ENCODE measurements at regions not wholly inside any gene's neighbourhood (a gene's known extent, or its start where the extent isn't known, plus 50 kb on each side); places are given as distances from the start of the nearest gene placed in this dataset.

- TF ChIP-seq MXI1 (IDR thresholded peaks at IDR 0.05; ENCODE audit: borderline replicate concordance, low read depth, low read length) (no peak), CTCF (conservative IDR thresholded peaks at IDR 0.05; ENCODE audit: low read depth, low read length) (no peak), CEBPB (IDR thresholded peaks at IDR 0.05; ENCODE audit: low read depth, low read length) (no peak), POLR2A (IDR thresholded peaks at IDR 0.05; ENCODE audit: low read depth, low read length) (no peak), SMC3 (IDR thresholded peaks at IDR 0.05; ENCODE audit: low read depth, low read length) (no peak), NFE2L2 (IDR thresholded peaks at IDR 0.05; ENCODE audit: low read depth, low read length) (no peak), RFX5 (IDR thresholded peaks at IDR 0.05; ENCODE audit: low read depth, low read length) (no peak), MAZ (IDR thresholded peaks at IDR 0.05; ENCODE audit: borderline replicate concordance, low read depth, low read length) (no peak), MAFK (IDR thresholded peaks at IDR 0.05; ENCODE audit: low read depth, low read length) (no peak), RCOR1 (IDR thresholded peaks at IDR 0.05; ENCODE audit: insufficient replicate concordance, low read length) (no peak)
Measured at GRCh38 chr1:215501496-215501895, 65.6 kb upstream of the KCTD3 start.

Data from IMR-90 (cell line).